Esophagus squamous epithelium (tissue), 5 donors: ENCODE measurements at regions not wholly inside any gene's neighbourhood (a gene's known extent, or its start where the extent isn't known, plus 50 kb on each side); places are given as distances from the start of the nearest gene placed in this dataset.
"Not testable (repeated sequence)": the region's sequence is repeated elsewhere in the genome, so short reads cannot be mapped to it uniquely, and the experiment has no call there.

Source experiments
- DNase-seq: peaks from one replicate; lab custom pipeline; 2025; lab: John Stamatoyannopoulos, UW
- H3K27ac ChIP-seq, 4 donors: fragments of 200-600 bp; sonication (generic); one replicate each; pipeline ENCODE4 v1.5.1; 2016 to 2019; ENCODE audit warnings: mild to moderate bottlenecking in 1 of 4
- H3K27me3 ChIP-seq, 4 donors: fragments of 200-600 bp; sonication (generic); 1 replicate in 3 of 4; 2 replicates in 1 of 4; pipeline versions ENCODE4 v1.5.1 to v1.6.0; 2017 to 2021; ENCODE audit warnings: antibody characterized with exemption in 1 of 4
- H3K36me3 ChIP-seq, 3 donors: fragments of 200-600 bp; sonication (generic); one replicate each; pipeline ENCODE4 v1.5.1; 2016 to 2019
- H3K4me1 ChIP-seq, 3 donors: fragments of 200-600 bp; sonication (generic); one replicate each; pipeline ENCODE4 v1.5.1; 2017 to 2019
- H3K4me3 ChIP-seq, 4 donors: fragments of 200-600 bp; sonication (generic); 1 replicate in 3 of 4; 2 replicates in 1 of 4; pipeline ENCODE4 v1.5.1; 2016 to 2019; ENCODE audit warnings: mild to moderate bottlenecking in 2 of 4, moderate library complexity in 1 of 4
- H3K9me3 ChIP-seq, 3 donors: fragments of 200-600 bp; sonication (generic); one replicate each; pipeline ENCODE4 v1.5.1; 2016 to 2019
- WGBS, 2 donors: methylation state at CpG; one replicate each; pipeline ENCODE4 v1.1.5; 2018; 5-methylcytosine and 5-hydroxymethylcytosine counted together
- intact Hi-C: fragments of 100-400 bp; cut with DNase I; formaldehyde crosslinking; loops from one replicate; pipeline ENCODE4 v1.15.0; 2022
- TF ChIP-seq, protein P1 (sequence below), 6 experiments: fragments of 450-650 bp in 4 of 6; fragments of 200-600 bp in 2 of 6; sonication (generic) in 2 of 6; IDR thresholded peaks; one replicate each; pipeline ENCODE4 v1.5.1; 2016 to 2019; ENCODE audit warnings: antibody characterized with exemption in 6 of 6, mild to moderate bottlenecking in 4 of 6, moderate library complexity in 4 of 6
- donor health status: DM: yes; HTN: yes; CAD: no.

DNA sequence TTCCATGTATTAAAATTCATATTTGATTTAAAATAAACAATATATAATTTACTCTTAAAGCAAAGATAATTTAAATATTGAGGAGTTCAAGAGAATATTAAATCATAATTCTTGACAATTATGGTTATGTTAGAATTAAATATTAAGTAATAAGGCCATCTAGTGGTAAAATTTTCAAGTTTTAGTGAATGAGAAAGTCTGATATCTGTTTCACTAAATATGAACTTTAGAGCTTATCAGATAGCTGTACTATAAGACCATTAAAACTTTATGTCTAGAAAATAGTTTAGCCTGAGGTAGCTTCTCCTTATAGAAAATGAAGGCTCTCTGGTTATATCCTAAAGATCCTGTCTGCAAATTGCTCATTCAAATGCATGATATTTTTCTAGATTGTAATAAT, 152.1 kb upstream of the PRSS12 start:
- H3K27ac ChIP-seq, DNase-seq: not testable (repeated sequence)

DNA sequence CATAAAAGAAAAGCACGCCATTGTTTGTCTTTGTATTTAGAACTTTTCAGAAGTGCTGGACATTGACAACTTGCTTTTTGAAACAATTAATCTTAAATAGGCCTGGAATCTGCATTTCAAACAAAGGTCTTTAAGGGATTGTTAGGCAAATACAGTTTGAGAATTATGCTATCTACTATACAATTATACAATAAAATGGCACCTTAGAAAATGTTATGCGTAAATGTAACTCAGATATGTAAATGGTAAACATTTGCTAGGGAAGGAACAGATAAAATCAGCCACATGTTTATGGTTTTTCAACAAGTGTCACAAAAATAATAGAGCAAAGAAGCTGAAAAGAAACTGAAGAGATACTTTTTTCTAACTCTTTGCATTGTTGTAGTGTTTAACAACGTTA, 152.7 kb upstream of the PRSS12 start:
- H3K4me3 ChIP-seq, intact Hi-C loops, H3K4me1 ChIP-seq, H3K9me3 ChIP-seq, DNase-seq, H3K36me3 ChIP-seq, H3K27ac ChIP-seq, H3K27me3 ChIP-seq: not testable (repeated sequence)
- 58 to 63% methylated on average over 3 of the region's 3 CpGs for WGBS, 2 donors

More for the DNA sequence above, 152.1 kb upstream of the PRSS12 start:
- intact Hi-C loops, H3K9me3 ChIP-seq, H3K27me3 ChIP-seq, H3K4me3 ChIP-seq, H3K36me3 ChIP-seq, H3K4me1 ChIP-seq: not testable (repeated sequence)

DNA sequence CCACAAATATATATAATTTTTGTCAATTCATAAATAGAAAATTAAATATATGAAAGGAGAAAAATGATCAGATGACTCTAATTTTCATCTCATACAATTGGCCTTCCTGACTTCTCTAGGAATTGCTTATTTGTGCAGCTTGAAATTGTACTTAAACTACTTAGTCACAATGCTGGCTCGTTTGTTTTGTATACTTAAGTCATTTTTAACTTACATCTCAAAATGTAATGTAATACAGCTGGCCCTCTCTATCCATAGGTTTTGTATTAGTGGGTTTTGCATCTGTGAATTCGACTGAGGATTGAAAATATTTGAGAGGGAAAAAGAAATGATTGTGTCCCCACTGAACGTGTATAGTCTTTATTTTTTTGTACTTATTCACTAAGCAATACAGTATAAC, 160.1 kb upstream of the PRSS12 start:
- WGBS, 2 donors: 38 to 48% methylated on average over 3 of the region's 3 CpGs
- H3K27ac ChIP-seq, H3K4me1 ChIP-seq, H3K4me3 ChIP-seq, H3K36me3 ChIP-seq, DNase-seq, H3K27me3 ChIP-seq, intact Hi-C loops, H3K9me3 ChIP-seq: not testable (repeated sequence)

DNA sequence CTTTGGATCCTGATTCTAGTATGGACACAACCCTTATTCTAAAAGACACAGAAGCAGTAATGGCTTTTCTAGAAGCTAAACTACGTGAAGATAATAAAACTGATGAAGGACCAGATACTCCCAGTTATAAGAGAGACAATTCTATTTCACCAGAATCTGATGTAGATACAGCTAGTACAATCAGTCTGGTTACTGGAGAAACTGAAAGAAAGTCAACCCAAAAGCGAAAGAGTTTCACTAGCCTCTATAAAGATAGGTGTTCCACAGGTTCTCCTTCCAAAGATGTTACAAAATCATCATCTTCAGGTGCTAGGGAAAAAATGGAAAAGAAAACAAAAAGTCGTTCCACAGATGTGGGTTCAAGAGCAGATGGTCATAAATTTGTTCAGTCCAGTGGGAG, 161.5 kb upstream of the PRSS12 start:
- H3K9me3 ChIP-seq, H3K36me3 ChIP-seq, intact Hi-C loops, H3K27ac ChIP-seq, DNase-seq, H3K4me3 ChIP-seq, H3K4me1 ChIP-seq, H3K27me3 ChIP-seq: not testable (repeated sequence)
- no CpG with 5 or more reads among the region's 3 CpGs for WGBS, 2 donors

DNA sequence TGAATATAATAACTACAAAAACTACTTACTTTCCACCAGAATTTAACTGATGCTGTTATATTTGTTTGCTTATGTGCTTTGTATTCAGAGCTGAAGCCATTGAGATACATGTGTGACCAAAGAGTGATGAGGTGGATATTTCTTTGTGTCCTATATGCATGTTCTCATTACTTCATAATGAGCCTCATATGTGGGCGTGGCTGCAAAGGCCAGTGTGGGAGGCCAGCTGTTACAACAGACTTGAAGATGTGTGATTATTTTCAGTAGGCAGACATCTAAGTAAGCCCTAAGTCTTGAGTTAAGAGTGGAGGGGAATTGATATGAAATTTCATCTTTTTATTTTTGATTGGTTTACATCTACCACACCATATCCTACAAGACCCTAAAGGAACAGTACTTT, 163.3 kb upstream of the PRSS12 start:
- H3K27ac ChIP-seq, H3K9me3 ChIP-seq, H3K36me3 ChIP-seq, H3K4me3 ChIP-seq, H3K4me1 ChIP-seq, intact Hi-C loops, DNase-seq, H3K27me3 ChIP-seq: not testable (repeated sequence)
- 50 to 73% methylated on average over 1 of the region's 1 CpG for WGBS, 2 donors

DNA sequence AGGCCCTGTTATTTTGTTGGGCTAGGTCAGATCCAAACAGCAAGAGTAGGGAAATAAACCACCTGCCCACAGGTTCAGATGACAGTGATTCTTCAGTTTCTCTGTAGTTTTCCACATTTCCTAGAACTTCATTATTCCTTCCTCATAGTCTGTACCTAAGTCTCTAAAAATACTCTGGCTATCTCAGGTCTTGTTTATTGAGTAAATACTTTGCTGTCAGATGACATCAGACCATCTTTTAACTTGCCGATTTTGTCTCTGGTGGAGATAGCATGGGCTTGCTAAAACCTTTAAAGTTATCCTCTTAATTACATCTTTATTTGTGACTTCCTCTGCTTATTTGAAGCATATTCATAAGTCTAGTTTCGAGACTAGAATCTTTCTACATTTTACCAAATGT, 155.1 kb upstream of the METTL14 start:
- H3K4me1 ChIP-seq, H3K36me3 ChIP-seq, DNase-seq, H3K4me3 ChIP-seq, H3K9me3 ChIP-seq, H3K27ac ChIP-seq, intact Hi-C loops, H3K27me3 ChIP-seq: not testable (repeated sequence)
- WGBS, 2 donors: 41 to 48% methylated on average over 2 of the region's 2 CpGs

DNA sequence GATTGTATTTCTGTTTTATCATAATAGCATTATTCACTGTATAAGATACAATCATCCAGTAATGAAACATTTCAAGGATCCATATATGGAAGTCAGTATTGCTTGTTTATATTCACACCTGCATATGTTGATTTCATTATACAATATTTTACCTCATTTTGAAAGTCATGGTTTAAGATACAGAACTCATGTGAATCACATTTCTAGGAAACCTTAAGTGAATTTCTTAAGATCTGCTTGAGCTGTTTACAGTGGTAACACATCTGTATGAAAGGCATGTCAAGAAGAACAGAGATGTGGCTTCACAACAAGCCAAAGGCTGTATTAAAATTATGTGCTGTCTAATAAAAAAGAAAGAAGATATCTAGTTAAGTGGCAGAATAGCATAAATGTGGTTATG, 153.2 kb upstream of the METTL14 start:
- not testable (repeated sequence) for H3K4me3 ChIP-seq

DNA sequence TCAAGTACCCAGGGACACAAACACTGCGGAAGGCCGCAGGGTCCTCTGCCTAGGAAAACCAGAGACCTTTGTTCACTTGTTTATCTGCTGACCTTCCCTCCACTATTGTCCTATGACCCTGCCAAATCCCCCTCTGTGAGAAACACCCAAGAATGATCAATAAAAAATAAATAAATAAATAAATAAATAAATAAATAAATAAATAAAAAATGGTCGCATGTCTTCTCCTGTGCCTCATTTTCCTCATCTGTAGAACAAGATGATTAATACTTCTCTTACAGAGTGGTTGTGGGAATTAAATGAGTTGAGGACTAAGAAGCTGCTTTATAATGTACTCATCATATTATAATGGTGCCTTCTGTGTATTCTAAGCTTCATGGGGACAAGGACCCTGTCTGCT, 149.4 kb upstream of the METTL14 start:
- DNase-seq, intact Hi-C loops, H3K4me3 ChIP-seq, H3K27ac ChIP-seq, H3K27me3 ChIP-seq, H3K4me1 ChIP-seq, H3K9me3 ChIP-seq, H3K36me3 ChIP-seq: not testable (repeated sequence)
- WGBS, 2 donors: 81 to 85% methylated on average over 1 of the region's 3 CpGs

More for the DNA sequence above, 153.2 kb upstream of the METTL14 start:
- H3K27me3 ChIP-seq, H3K27ac ChIP-seq, H3K4me1 ChIP-seq, DNase-seq, H3K36me3 ChIP-seq, H3K9me3 ChIP-seq, intact Hi-C loops: not testable (repeated sequence)

DNA sequence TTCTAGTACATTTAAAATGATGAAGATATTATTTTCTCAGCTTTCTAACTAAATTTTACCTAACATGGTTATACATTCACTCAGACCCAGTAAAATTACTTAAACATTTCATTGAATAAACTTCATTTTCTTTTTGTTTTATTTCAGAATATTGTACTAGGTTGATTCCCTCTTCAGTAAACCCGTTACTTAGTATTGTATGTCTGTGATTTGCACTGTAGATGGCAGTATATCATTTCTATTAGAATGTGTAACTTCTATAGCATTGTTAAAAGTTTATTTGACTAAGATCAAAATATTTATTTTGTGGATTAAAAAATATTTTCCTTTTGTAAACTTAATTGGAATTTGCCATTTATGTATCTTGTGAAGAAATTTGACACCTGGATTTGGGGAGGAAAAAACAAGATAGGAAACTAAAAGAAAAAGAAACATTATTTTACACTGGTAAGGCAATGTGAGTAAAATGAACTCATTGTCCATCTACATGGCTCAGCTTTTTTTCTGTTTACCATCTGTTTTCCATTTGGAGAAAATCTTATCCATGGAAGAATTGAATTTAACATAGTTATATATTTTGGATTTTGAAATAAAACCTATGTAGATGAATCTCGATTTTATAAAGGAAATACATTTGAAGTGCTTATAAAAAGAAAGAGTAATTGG, 145.6 kb upstream of the METTL14 start:
- 37 to 40% methylated on average over 2 of the region's 2 CpGs for WGBS, 2 donors
- H3K36me3 ChIP-seq, H3K9me3 ChIP-seq, H3K27ac ChIP-seq, H3K4me3 ChIP-seq, intact Hi-C loops, H3K4me1 ChIP-seq, H3K27me3 ChIP-seq, DNase-seq: not testable (repeated sequence)
- TF ChIP-seq, protein P1, sequence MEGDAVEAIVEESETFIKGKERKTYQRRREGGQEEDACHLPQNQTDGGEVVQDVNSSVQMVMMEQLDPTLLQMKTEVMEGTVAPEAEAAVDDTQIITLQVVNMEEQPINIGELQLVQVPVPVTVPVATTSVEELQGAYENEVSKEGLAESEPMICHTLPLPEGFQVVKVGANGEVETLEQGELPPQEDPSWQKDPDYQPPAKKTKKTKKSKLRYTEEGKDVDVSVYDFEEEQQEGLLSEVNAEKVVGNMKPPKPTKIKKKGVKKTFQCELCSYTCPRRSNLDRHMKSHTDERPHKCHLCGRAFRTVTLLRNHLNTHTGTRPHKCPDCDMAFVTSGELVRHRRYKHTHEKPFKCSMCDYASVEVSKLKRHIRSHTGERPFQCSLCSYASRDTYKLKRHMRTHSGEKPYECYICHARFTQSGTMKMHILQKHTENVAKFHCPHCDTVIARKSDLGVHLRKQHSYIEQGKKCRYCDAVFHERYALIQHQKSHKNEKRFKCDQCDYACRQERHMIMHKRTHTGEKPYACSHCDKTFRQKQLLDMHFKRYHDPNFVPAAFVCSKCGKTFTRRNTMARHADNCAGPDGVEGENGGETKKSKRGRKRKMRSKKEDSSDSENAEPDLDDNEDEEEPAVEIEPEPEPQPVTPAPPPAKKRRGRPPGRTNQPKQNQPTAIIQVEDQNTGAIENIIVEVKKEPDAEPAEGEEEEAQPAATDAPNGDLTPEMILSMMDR (IDR thresholded peaks at IDR 0.05): peak in 4 of 6 experiments; percentile 17 to 52 (median 25)

DNA sequence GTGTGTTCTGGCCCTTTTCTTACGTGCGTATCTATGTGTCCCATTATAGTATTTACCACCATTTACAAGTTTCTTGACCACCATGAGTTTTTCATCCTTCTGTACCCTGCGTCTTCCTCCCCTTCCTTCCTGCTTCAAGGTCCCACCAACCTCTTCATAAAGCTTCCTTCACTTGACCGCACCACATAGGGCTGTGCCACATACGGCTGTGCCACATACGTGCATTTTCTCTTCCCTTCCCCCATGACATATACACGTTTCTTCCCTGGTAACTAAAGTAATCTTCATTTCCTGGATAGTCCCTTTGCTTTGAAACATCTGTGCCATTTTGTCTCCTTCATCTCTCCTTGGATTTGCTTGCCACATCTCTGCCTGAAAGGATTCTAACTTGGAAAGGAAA, 128.6 kb upstream of the METTL14 start:
- H3K9me3 ChIP-seq, H3K36me3 ChIP-seq, intact Hi-C loops, H3K27ac ChIP-seq, DNase-seq, H3K4me1 ChIP-seq, H3K27me3 ChIP-seq, H3K4me3 ChIP-seq: not testable (repeated sequence)
- 83% methylated on average over 7 of the region's 7 CpGs for WGBS, 2 donors
